ENCODE measurements at regions not wholly inside any gene's neighbourhood (a gene's known extent, or its start where the extent isn't known, plus 50 kb on each side); places are given as distances from the start of the nearest gene placed in this dataset.
"Not testable (repeated sequence)": the region's sequence is repeated elsewhere in the genome, so short reads cannot be mapped to it uniquely, and the experiment has no call there.

- DNase-seq, result no peak
Observed at GRCh38 chr6:68053805-68054373, 581.2 kb upstream of the ADGRB3 start.

GRCh38 chr6:68052234-68052633 lies 582.8 kb upstream of the ADGRB3 start:
- DNase-seq, result no peak

GRCh38 chr6:68049562-68049961 lies 585.5 kb upstream of the ADGRB3 start:
- no peak for DNase-seq

- DNase-seq, result no peak
Observed at GRCh38 chr6:68046756-68047155, 588.3 kb upstream of the ADGRB3 start.

GRCh38 chr6:68046302-68046701 lies 588.8 kb upstream of the ADGRB3 start:
- no peak for DNase-seq

- no peak for DNase-seq
Observed at GRCh38 chr6:68045193-68045592, 589.9 kb upstream of the ADGRB3 start.

GRCh38 chr6:68044264-68044663 lies 590.8 kb upstream of the ADGRB3 start:
- DNase-seq, result no peak

GRCh38 chr6:68043122-68043398 lies 592.0 kb upstream of the ADGRB3 start:
- DNase-seq, result no peak

- DNase-seq, result no peak
Observed at GRCh38 chr6:68042339-68043121, 592.6 kb upstream of the ADGRB3 start.

- no peak for DNase-seq
Observed at GRCh38 chr6:68040780-68041179, 594.3 kb upstream of the ADGRB3 start.

- DNase-seq, result no peak
Observed at GRCh38 chr6:68040312-68040778, 594.7 kb upstream of the ADGRB3 start.

- no peak for DNase-seq
Observed at GRCh38 chr6:68039641-68040311, 595.3 kb upstream of the ADGRB3 start.

GRCh38 chr6:68038815-68039408 lies 596.2 kb upstream of the ADGRB3 start:
- no peak for DNase-seq

- DNase-seq, result no peak
Observed at GRCh38 chr6:68032217-68032616, 602.9 kb upstream of the ADGRB3 start.

GRCh38 chr6:68031054-68031453 lies 604.0 kb upstream of the ADGRB3 start:
- no peak for DNase-seq

GRCh38 chr6:68026483-68026882 lies 608.6 kb upstream of the ADGRB3 start:
- DNase-seq, result no peak

GRCh38 chr6:68025764-68026163 lies 609.3 kb upstream of the ADGRB3 start:
- DNase-seq, result no peak

- DNase-seq, result no peak
Observed at GRCh38 chr6:68024570-68025269, 610.4 kb upstream of the ADGRB3 start.

- DNase-seq, result not testable (repeated sequence)
Observed at GRCh38 chr6:68022968-68023367, 612.1 kb upstream of the ADGRB3 start.

GRCh38 chr6:68013780-68014515 lies 621.1 kb upstream of the ADGRB3 start:
- no peak for DNase-seq

- no peak for DNase-seq
Observed at GRCh38 chr6:68012822-68013221, 622.3 kb upstream of the ADGRB3 start.

- DNase-seq, result no peak
Observed at GRCh38 chr6:68010936-68011335, 624.1 kb upstream of the ADGRB3 start.

- no peak for DNase-seq
Observed at GRCh38 chr6:68008445-68008844, 626.6 kb upstream of the ADGRB3 start.
